22Rv1 (cell line): ENCODE measurements at regions not wholly inside any gene's neighbourhood (a gene's known extent, or its start where the extent isn't known, plus 50 kb on each side); places are given as distances from the start of the nearest gene placed in this dataset.
"Not testable (repeated sequence)": the region's sequence is repeated elsewhere in the genome, so short reads cannot be mapped to it uniquely, and the experiment has no call there.

Source experiments
- H3K27ac ChIP-seq: fragments of 450-650 bp; 2 replicates; pipeline ENCODE4 v1.5.1; 2017
- ZFX ChIP-seq: fragments of 450-650 bp; IDR thresholded peaks from 2 replicates; pipeline ENCODE4 v1.6.1; 2017; ENCODE audit warnings: antibody characterized with exemption, borderline replicate concordance
- TF ChIP-seq, protein P1 (sequence below): fragments of 450-650 bp; IDR thresholded peaks from 2 replicates; pipeline ENCODE4 v1.5.1; 2017; ENCODE audit warnings: mild to moderate bottlenecking

DNA sequence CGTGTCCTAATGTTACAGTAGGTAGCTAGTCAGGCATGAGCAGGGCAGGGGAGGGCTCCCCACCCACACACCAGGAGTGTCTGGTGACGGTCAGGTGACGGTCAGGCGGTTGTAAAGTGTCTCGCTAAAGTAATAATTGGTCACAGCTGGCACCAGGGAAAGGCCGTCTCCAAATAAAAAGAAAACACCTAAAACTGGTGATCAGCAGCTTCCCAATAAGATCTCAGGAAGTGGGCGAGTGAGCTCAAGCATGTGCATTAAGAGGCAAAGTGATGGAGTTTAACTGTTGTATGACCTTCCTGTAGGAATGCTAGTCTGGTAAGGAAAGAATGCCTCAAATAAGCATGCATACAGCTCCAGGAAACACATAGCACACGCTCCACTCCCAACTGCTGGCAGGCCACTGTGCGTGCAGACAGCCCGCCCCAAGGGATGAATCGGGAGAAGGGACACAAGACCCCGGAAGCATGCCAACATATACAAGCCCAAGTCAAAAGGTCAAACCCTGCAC lies 177.1 kb downstream of the RNF144A start:
- H3K27ac ChIP-seq: no peak overlapping the region
- no peak for TF ChIP-seq ZFX
- TF ChIP-seq, protein P1, sequence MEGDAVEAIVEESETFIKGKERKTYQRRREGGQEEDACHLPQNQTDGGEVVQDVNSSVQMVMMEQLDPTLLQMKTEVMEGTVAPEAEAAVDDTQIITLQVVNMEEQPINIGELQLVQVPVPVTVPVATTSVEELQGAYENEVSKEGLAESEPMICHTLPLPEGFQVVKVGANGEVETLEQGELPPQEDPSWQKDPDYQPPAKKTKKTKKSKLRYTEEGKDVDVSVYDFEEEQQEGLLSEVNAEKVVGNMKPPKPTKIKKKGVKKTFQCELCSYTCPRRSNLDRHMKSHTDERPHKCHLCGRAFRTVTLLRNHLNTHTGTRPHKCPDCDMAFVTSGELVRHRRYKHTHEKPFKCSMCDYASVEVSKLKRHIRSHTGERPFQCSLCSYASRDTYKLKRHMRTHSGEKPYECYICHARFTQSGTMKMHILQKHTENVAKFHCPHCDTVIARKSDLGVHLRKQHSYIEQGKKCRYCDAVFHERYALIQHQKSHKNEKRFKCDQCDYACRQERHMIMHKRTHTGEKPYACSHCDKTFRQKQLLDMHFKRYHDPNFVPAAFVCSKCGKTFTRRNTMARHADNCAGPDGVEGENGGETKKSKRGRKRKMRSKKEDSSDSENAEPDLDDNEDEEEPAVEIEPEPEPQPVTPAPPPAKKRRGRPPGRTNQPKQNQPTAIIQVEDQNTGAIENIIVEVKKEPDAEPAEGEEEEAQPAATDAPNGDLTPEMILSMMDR: no peak

DNA sequence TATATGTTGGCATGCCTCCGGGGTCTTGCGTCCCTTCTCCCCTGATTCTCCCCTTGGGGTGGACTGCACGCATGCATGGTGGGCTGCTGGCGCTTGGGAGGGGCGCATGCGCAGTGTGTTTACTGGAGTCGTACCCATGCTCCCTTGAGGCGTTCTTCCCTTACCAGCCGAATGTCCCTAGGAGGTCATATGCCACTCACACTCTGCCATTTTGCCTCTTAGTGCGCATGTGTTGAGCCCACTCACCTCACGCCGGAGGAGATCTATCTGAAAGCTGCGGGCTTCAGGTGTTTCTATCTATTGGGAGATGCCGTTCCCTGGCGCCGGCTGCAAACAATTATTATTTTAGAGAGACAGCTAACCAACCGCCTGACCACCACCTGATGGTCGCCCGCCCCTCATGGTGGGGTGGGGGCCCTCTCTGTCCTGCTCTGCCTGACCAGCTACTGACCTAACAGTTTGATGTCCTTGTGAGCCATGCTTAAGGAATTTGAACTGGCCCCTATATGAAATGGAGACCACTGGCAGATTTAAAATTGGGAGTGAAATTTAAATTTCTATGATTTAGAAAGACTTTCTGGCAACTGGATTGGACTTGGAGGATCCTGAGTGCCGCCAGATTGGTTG lies 179.6 kb downstream of the RNF144A start:
- TF ChIP-seq ZFX: no peak
- TF ChIP-seq, protein P1: no peak
- H3K27ac ChIP-seq: no peak overlapping the region

DNA sequence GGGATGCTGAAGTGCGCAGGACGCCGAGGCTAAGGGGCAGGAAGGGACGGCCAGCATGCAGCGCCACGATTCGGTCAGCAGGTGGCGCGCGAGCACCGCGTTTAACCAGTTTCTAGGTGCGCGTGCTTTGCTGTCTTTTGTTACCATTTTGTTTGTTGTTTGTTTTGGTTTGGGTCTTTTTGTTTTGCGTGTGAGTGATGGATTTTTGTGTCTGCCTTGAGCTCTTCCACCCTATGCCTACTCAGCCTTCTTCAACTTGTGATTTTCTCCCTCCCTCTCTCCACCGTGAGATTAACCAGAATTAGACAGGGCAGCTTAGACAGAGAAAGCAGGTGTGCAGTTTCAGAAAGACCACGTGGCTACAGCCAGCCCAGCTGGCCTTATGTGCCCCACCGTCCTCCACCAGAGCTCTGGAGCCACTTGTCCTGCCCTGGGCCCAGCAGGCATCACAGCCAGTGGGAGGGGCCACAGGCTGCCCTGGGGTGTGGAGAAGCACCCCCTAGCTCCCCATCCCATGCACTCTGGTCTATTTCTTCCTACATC lies 180.2 kb downstream of the RNF144A start:
- TF ChIP-seq, protein P1: peak; percentile 93
- TF ChIP-seq ZFX: no peak
- H3K27ac ChIP-seq: no peak overlapping the region

DNA sequence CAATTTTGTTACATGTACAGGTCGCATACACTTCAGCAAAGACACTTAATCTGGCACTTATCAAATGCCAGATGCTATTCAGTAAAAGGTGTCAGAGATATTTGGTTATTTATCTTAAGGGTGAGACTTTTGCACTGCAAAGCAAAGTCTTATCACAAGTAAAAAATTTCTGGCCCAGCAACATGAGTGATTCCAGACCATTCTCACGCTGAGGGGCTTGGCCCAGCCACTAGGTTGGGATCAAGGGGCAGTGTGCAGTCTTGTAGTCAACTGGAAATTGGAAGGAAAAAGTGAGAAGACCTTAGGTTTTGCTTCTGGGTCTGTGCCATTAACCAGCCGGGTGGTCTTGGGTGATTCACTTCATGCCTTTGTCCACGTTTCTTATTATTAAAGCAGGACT lies 181.6 kb downstream of the RNF144A start:
- no peak for TF ChIP-seq ZFX
- TF ChIP-seq, protein P1: no peak
- H3K27ac ChIP-seq: no peak overlapping the region

DNA sequence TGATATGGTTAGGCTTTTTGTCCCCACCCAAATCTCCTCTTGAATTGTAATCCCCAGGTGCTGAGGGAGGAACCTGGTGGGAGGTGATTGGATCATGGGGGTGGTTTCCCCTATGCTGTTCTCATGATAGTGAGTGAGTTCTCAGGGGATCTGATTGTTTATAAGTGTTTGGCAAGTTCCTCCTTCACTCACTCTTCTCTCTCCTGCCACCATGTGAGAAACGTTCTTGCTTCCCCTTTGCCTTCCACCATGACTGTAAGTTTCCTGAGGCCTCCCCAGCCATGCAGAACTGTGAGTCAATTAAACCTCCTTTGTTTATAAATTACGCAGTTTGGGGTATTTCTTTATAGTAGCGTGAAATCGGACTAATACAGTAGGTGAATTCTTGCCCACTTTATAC lies 182.5 kb downstream of the RNF144A start:
- not testable (repeated sequence) for H3K27ac ChIP-seq

DNA sequence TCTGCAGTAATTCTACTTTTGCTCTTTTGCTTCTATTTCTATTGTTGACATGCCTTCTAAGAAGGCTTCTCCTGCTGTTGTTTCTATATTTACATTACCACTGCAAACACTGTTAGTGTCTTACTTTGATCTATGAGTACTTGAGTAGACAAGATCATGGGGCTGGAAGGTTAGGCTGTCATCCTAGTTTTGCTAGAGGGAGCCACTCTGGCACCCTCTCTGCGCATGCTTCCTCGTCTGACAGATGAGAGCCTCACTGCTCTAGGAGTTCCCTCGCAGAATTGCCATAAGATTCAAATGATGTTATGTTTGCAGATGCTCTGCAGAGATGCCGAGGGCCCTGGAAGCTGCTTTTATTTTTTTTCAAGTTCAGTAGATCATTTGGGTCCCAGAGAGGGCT lies 185.6 kb downstream of the RNF144A start:
- TF ChIP-seq ZFX: no peak
- TF ChIP-seq, protein P1: no peak
- no peak overlapping the region for H3K27ac ChIP-seq

DNA sequence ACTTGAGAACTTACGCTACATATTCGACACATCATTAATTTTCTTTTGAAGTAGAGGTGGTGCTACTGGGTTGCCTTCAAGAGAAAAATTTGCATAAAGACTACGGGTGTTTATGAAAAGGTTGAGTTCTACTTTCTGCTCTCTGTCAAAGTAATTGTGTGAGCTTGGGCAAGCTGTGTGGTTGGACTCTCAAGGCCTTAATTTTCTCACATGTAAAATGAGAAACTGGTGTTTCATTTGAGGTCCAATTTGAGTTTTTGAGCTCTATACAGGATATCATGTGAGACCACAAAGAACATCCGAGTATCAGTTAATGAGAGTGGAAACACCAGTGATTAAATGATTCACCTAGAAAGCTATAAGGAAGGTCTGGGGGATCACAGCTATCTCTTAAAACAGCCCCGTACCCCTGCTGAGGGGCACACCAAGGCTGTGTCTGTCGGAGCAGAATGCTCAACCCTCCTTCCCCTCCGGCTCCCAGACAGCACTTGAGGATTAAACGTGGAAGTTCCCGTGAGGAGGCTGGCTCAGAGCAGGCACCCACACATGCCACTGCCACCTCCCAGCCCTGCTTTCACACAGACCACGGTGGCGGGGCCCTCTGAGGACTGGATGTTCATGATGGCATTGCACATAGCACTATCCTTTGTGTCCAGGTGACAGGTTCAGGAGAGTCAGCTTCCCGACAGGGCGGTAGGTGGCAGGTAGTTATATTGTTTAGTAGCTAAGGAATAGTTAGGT lies 191.8 kb downstream of the RNF144A start:
- no peak overlapping the region for H3K27ac ChIP-seq
- TF ChIP-seq, protein P1: no peak
- no peak for TF ChIP-seq ZFX
